B cell (primary cell): ENCODE measurements at regions not wholly inside any gene's neighbourhood (a gene's known extent, or its start where the extent isn't known, plus 50 kb on each side); places are given as distances from the start of the nearest gene placed in this dataset.

ENCODE experiments used
- ATAC-seq: fragments of 200-7000 bp; cut with Tn5 transposase; one replicate; pipeline ENCODE4 v1.10.0; 2021; ENCODE audit warnings: low read depth, mild to moderate bottlenecking, moderate number of reproducible peaks, moderate library complexity
- CTCF ChIA-PET: fragments of 350-600 bp; sonication (Branson Sonifier 250); formaldehyde crosslinking; loops from one replicate; lab custom pipeline; 2021; ENCODE audit warnings: antibody characterized with exemption, inconsistent platforms; lab: Charles Lee
- POLR2A ChIA-PET: fragments of 350-600 bp; sonication (Branson Sonifier 250); formaldehyde crosslinking; loops from one replicate; lab custom pipeline; 2021; ENCODE audit warnings: antibody characterized with exemption; lab: Charles Lee
- DNase-seq: peaks from one replicate; pipeline ENCODE4 v3.0.0; 2013
- H2AFZ ChIP-seq: 2 replicates; pipeline ENCODE4 v1.6.1; 2012; ENCODE audit warnings: mild to moderate bottlenecking, low read depth, low read length; ENCODE audit not compliant: insufficient read depth, poor library complexity, severe bottlenecking
- H3K27ac ChIP-seq, 2 donors: 1 replicate in 1 of 2; 2 replicates in 1 of 2; pipeline ENCODE4 v1.5.1; 2012 to 2013; ENCODE audit warnings: low read length in 2 of 2, mild to moderate bottlenecking in 2 of 2, moderate library complexity in 1 of 2
- H3K27me3 ChIP-seq, 4 experiments: fragments of 200-600 bp in 1 of 4; sonication (generic) in 1 of 4; replicated peaks in 1 of 4; 1 replicate in 2 of 4; 2 replicates in 2 of 4; pipeline versions ENCODE4 v1.6.1 to v1.7.0; 2013 to 2016; ENCODE audit warnings: low read length in 3 of 4, mild to moderate bottlenecking in 2 of 4, mixed read lengths in 1 of 4, moderate library complexity in 1 of 4; ENCODE audit not compliant: insufficient read depth in 4 of 4, control insufficient read depth in 3 of 4; ENCODE audit errors: control extremely low read depth in 1 of 4
- H3K36me3 ChIP-seq, 2 experiments: replicated peaks in 1 of 2; 1 replicate in 1 of 2; 2 replicates in 1 of 2; pipeline versions ENCODE4 v1.6.1 to v1.7.1; 2013; ENCODE audit warnings: low read length in 1 of 2; ENCODE audit not compliant: insufficient read depth in 2 of 2, control insufficient read depth in 1 of 2; ENCODE audit errors: control extremely low read depth in 1 of 2, extremely low read depth in 1 of 2
- H3K4me1 ChIP-seq, 2 donors: fragments of 200-600 bp in 1 of 2; sonication (generic) in 1 of 2; 1 replicate in 1 of 2; 2 replicates in 1 of 2; pipeline versions ENCODE4 v1.5.1 to v1.6.1; 2013 to 2017; ENCODE audit warnings: low read length in 2 of 2; ENCODE audit not compliant: control insufficient read depth in 2 of 2, insufficient read depth in 2 of 2
- H3K4me2 ChIP-seq: replicated peaks from 2 replicates; pipeline ENCODE3; 2012; ENCODE audit warnings: mild to moderate bottlenecking, low read depth, low read length; ENCODE audit not compliant: poor library complexity, severe bottlenecking
- H3K4me3 ChIP-seq, 5 experiments: fragments of 200-600 bp in 1 of 5; sonication (generic) in 1 of 5; 1 replicate in 3 of 5; 2 replicates in 2 of 5; pipeline versions ENCODE4 v1.5.1 to v1.7.0; 2011 to 2016; ENCODE audit warnings: low read length in 4 of 5, mild to moderate bottlenecking in 4 of 5, low read depth in 2 of 5, control low read depth in 1 of 5, moderate library complexity in 1 of 5; ENCODE audit not compliant: insufficient read depth in 1 of 5; ENCODE audit errors: control extremely low read depth in 1 of 5, extremely low read depth in 1 of 5
- H3K79me2 ChIP-seq: fragments of 200-600 bp; sonication (generic); one replicate; pipeline ENCODE4 v1.6.0; 2016; ENCODE audit warnings: low read length; ENCODE audit not compliant: control insufficient read depth, insufficient read depth
- H3K9ac ChIP-seq: fragments of 200-600 bp; sonication (generic); 2 replicates; pipeline ENCODE4 v1.6.1; 2017; ENCODE audit warnings: mild to moderate bottlenecking, low read length, moderate library complexity
- H3K9me3 ChIP-seq, 3 donors: one replicate each; pipeline versions ENCODE4 v1.6.1 to v1.7.1; 2013; ENCODE audit warnings: low read length in 2 of 3; ENCODE audit not compliant: control insufficient read depth in 2 of 3, insufficient read depth in 1 of 3; ENCODE audit errors: control extremely low read depth in 1 of 3
- H4K20me1 ChIP-seq: 2 replicates; pipeline ENCODE4 v1.6.0; 2012; ENCODE audit warnings: mild to moderate bottlenecking, low read length; ENCODE audit not compliant: insufficient read depth, control insufficient read depth, poor library complexity, severe bottlenecking
- H3K27ac Mint-ChIP-seq: one replicate; pipeline ENCODE4 v1.8.0; 2021; ENCODE audit warnings: mixed read lengths
- H3K27me3 Mint-ChIP-seq: one replicate; pipeline ENCODE4 v1.8.0; 2021; ENCODE audit warnings: mixed read lengths
- H3K4me1 Mint-ChIP-seq: one replicate; pipeline ENCODE4 v1.8.0; 2021; ENCODE audit warnings: mixed read lengths
- H3K4me3 Mint-ChIP-seq: one replicate; pipeline ENCODE4 v1.8.0; 2021; ENCODE audit warnings: mixed read lengths
- H3K9me3 Mint-ChIP-seq: one replicate; pipeline ENCODE4 v1.8.0; 2022; ENCODE audit warnings: mixed read lengths; ENCODE audit not compliant: insufficient read depth
- EZH2 ChIP-seq: IDR thresholded peaks from 2 replicates; pipeline ENCODE4 v1.6.1; 2012; ENCODE audit warnings: borderline replicate concordance, low read depth, mild to moderate bottlenecking, moderate library complexity, low read length; ENCODE audit not compliant: insufficient read depth, poor library complexity, severe bottlenecking
- WGBS: methylation state at CpG from one replicate; pipeline ENCODE4 v1.1.5; 2013; ENCODE audit warnings: missing lambda C conversion rate; ENCODE audit not compliant: insufficient coverage; 5-methylcytosine and 5-hydroxymethylcytosine counted together
- intact Hi-C: fragments of 100-400 bp; cut with micrococcal nuclease; formaldehyde crosslinking; loops from one replicate; pipeline ENCODE4 v1.10.0; 2022
- TF ChIP-seq, protein P1 (sequence below): fragments of 200-600 bp; IDR thresholded peaks from one replicate; pipeline ENCODE4 v1.8.0; 2022; ENCODE audit warnings: antibody characterized with exemption, mild to moderate bottlenecking

DNA sequence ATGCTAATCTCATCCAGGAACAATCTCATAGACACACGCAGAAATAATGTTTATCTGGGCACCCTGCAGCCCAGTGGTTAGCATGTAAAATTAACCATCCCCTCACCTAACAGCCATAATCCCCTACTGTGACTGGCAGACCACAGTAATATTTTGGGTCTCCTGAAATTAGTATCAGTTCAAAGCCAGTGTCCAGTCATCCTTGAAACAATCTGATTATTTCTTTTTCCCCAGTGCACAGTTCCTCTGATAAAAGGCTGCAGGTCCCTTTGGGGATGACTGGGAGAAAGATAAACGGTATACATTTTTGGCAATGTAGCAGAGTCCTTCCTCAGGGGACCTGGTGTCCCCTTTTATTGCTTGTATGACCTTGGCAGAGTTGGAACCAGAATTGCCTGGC, 50.4 kb upstream of the CYSLTR2 start:
- 11% methylated on average over 1 of the region's 2 CpGs for WGBS
- TF ChIP-seq, protein P1, sequence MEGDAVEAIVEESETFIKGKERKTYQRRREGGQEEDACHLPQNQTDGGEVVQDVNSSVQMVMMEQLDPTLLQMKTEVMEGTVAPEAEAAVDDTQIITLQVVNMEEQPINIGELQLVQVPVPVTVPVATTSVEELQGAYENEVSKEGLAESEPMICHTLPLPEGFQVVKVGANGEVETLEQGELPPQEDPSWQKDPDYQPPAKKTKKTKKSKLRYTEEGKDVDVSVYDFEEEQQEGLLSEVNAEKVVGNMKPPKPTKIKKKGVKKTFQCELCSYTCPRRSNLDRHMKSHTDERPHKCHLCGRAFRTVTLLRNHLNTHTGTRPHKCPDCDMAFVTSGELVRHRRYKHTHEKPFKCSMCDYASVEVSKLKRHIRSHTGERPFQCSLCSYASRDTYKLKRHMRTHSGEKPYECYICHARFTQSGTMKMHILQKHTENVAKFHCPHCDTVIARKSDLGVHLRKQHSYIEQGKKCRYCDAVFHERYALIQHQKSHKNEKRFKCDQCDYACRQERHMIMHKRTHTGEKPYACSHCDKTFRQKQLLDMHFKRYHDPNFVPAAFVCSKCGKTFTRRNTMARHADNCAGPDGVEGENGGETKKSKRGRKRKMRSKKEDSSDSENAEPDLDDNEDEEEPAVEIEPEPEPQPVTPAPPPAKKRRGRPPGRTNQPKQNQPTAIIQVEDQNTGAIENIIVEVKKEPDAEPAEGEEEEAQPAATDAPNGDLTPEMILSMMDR, result no peak
- TF ChIP-seq EZH2, result no peak
- Histone ChIP-seq H3K36me3 (no peaks in the 10 kb centered on the region), H3K9me3 (peaks cover 0 to 6% (median 5%) of the 10 kb centered on the region in 3 donors), H3K9ac (no peak overlapping the region), H4K20me1 (no peaks in the 10 kb centered on the region), H3K27ac (no peak overlapping the region), H3K4me1 (no peaks in the 10 kb centered on the region), H2AFZ (no peak overlapping the region), H3K4me2 (no peak overlapping the region), H3K79me2 (no peaks in the 10 kb centered on the region), H3K4me3 (no peak overlapping the region), H3K27me3 (no peaks in the 10 kb centered on the region)
- Mint-ChIP-seq H3K27ac (no peak overlapping the region), H3K27me3 (peaks cover 43% of the 10 kb centered on the region), H3K9me3 (peaks cover 5% of the 10 kb centered on the region), H3K4me3 (no peak overlapping the region), H3K4me1 (no peaks in the 10 kb centered on the region)
- no peak for ATAC-seq
- DNase-seq, result no peak
- ChIA-PET CTCF (no interaction called here), POLR2A (no interaction called here)
- intact Hi-C loops, result no loop called here
